H9 (cell line): ENCODE measurements at regions not wholly inside any gene's neighbourhood (a gene's known extent, or its start where the extent isn't known, plus 50 kb on each side); places are given as distances from the start of the nearest gene placed in this dataset.
A peak's percentile ranks its signal among the peaks of the same experiment; 100 is the strongest.

Source experiments
- DNase-seq: peaks from one replicate; pipeline ENCODE4 v3.0.0-alpha.2; 2017
- H2AFZ ChIP-seq: one replicate; pipeline ENCODE4 v1.6.1; 2013; ENCODE audit warnings: mild to moderate bottlenecking, low read length, control low read depth, moderate library complexity
- H2AK5ac ChIP-seq: 2 replicates; pipeline ENCODE4 v1.6.1; 2013; ENCODE audit warnings: low read length, control low read depth, mixed read lengths; ENCODE audit not compliant: insufficient read length
- H2BK120ac ChIP-seq: one replicate; pipeline ENCODE4 v1.6.1; 2013; ENCODE audit warnings: low read depth, mild to moderate bottlenecking, low read length, control low read depth, inconsistent platforms; ENCODE audit not compliant: poor library complexity, severe bottlenecking
- H2BK12ac ChIP-seq: 2 replicates; pipeline ENCODE4 v1.6.1; 2013; ENCODE audit warnings: low read length, control low read depth, mixed read lengths, low read depth; ENCODE audit not compliant: insufficient read length
- H2BK15ac ChIP-seq: 2 replicates; pipeline ENCODE4 v1.6.1; 2013; ENCODE audit warnings: low read depth, low read length, control low read depth
- H2BK20ac ChIP-seq: one replicate; pipeline ENCODE4 v1.6.1; 2013; ENCODE audit warnings: low read depth, mild to moderate bottlenecking, low read length, control low read depth, inconsistent platforms; ENCODE audit not compliant: poor library complexity, severe bottlenecking
- H2BK5ac ChIP-seq: 2 replicates; pipeline ENCODE4 v1.6.1; 2013; ENCODE audit warnings: low read length, control low read depth, mixed read lengths; ENCODE audit not compliant: insufficient read length
- H3K14ac ChIP-seq: 2 replicates; pipeline ENCODE4 v1.6.1; 2013; ENCODE audit warnings: low read length, control low read depth; ENCODE audit not compliant: insufficient read depth
- H3K18ac ChIP-seq: 2 replicates; pipeline ENCODE4 v1.6.1; 2013; ENCODE audit warnings: low read depth, mild to moderate bottlenecking, mixed read lengths, low read length, control low read depth; ENCODE audit not compliant: insufficient read length
- H3K23ac ChIP-seq: 2 replicates; pipeline ENCODE4 v1.6.1; 2013; ENCODE audit warnings: low read length, control low read depth, mixed read lengths, low read depth; ENCODE audit not compliant: insufficient read length
- H3K23me2 ChIP-seq: 2 replicates; pipeline ENCODE4 v1.6.1; 2013; ENCODE audit warnings: low read depth, mild to moderate bottlenecking, mixed read lengths, low read length, control low read depth; ENCODE audit not compliant: insufficient read length, poor library complexity, severe bottlenecking
- H3K27ac ChIP-seq: 2 replicates; pipeline ENCODE4 v1.5.1; 2013; ENCODE audit warnings: low read length, control low read depth, mixed read lengths, low read depth; ENCODE audit not compliant: insufficient read length
- H3K27me3 ChIP-seq: 2 replicates; pipeline ENCODE4 v1.6.1; 2013; ENCODE audit warnings: low read length, control low read depth, inconsistent platforms; ENCODE audit not compliant: insufficient read depth
- H3K4ac ChIP-seq: 2 replicates; pipeline ENCODE4 v1.6.1; 2013; ENCODE audit warnings: low read depth, mild to moderate bottlenecking, control low read depth, inconsistent platforms, low read length, moderate library complexity
- H3K4me1 ChIP-seq: 2 replicates; pipeline ENCODE4 v1.6.1; 2013; ENCODE audit warnings: low read length, control low read depth, inconsistent platforms; ENCODE audit not compliant: insufficient read depth
- H3K4me2 ChIP-seq: 2 replicates; pipeline ENCODE4 v1.6.1; 2013; ENCODE audit warnings: low read length, control low read depth, mixed read lengths; ENCODE audit not compliant: insufficient read length, insufficient read depth
- H3K56ac ChIP-seq: 2 replicates; pipeline ENCODE4 v1.6.1; 2013; ENCODE audit warnings: low read depth, mild to moderate bottlenecking, mixed read lengths, low read length, control low read depth; ENCODE audit not compliant: insufficient read length
- H3K79me1 ChIP-seq: 2 replicates; pipeline ENCODE4 v1.6.1; 2013; ENCODE audit warnings: low read depth, mild to moderate bottlenecking, moderate library complexity, low read length, control low read depth, inconsistent platforms; ENCODE audit not compliant: insufficient read depth, poor library complexity, severe bottlenecking
- H3K79me2 ChIP-seq: 2 replicates; pipeline ENCODE4 v1.6.1; 2013; ENCODE audit warnings: low read length, control low read depth, inconsistent platforms; ENCODE audit not compliant: insufficient read depth
- H3K9ac ChIP-seq: 2 replicates; pipeline ENCODE4 v1.6.1; 2013; ENCODE audit warnings: low read length, control low read depth, mixed read lengths; ENCODE audit not compliant: insufficient read length; ENCODE audit errors: extremely low read depth
- H3K9me3 ChIP-seq: one replicate; pipeline ENCODE4 v1.6.1; 2013; ENCODE audit warnings: low read depth, low read length, inconsistent platforms; ENCODE audit not compliant: control insufficient read depth
- H3T11ph ChIP-seq: one replicate; pipeline ENCODE4 v1.6.1; 2013; ENCODE audit warnings: mild to moderate bottlenecking, low read length, control low read depth, inconsistent platforms
- H4K20me1 ChIP-seq: one replicate; pipeline ENCODE4 v1.6.1; 2013; ENCODE audit not compliant: control insufficient read depth, insufficient read length, insufficient read depth
- H4K5ac ChIP-seq: 2 replicates; pipeline ENCODE4 v1.6.1; 2013; ENCODE audit warnings: low read depth, mild to moderate bottlenecking, mixed read lengths, low read length, control low read depth; ENCODE audit not compliant: insufficient read length
- H4K8ac ChIP-seq: replicated peaks from 2 replicates; pipeline ENCODE4 v1.6.1; 2013; ENCODE audit warnings: low read length, control low read depth, mixed read lengths, low read depth; ENCODE audit not compliant: insufficient read length
- H4K91ac ChIP-seq: 2 replicates; pipeline ENCODE4 v1.6.1; 2013; ENCODE audit warnings: low read depth, mild to moderate bottlenecking, moderate library complexity, mixed read lengths, low read length, control low read depth; ENCODE audit not compliant: insufficient read length
- H3K27ac Mint-ChIP-seq, 3 experiments: 2 replicates in 2 of 3; 3 replicates in 1 of 3; pipeline ENCODE4 v1.8.0; 2020 to 2021; ENCODE audit warnings: mixed read lengths in 3 of 3, mild to moderate bottlenecking in 1 of 3, moderate library complexity in 1 of 3
- H3K27me3 Mint-ChIP-seq: 2 replicates; pipeline ENCODE4 v1.8.0; 2021; ENCODE audit warnings: low read depth, mild to moderate bottlenecking, moderate library complexity, mixed read lengths
- H3K36me3 Mint-ChIP-seq, 3 experiments: 2 replicates in 2 of 3; 3 replicates in 1 of 3; pipeline ENCODE4 v1.8.0; 2020 to 2021; ENCODE audit warnings: low read depth in 3 of 3, mixed read lengths in 3 of 3; ENCODE audit not compliant: insufficient read depth in 1 of 3
- H3K4me1 Mint-ChIP-seq, 2 experiments: 2 replicates each; pipeline ENCODE4 v1.8.0; 2020; ENCODE audit warnings: mixed read lengths in 2 of 2
- H3K4me3 Mint-ChIP-seq, 2 experiments: 2 replicates in 1 of 2; 3 replicates in 1 of 2; pipeline ENCODE4 v1.8.0; 2020 to 2021; ENCODE audit warnings: mild to moderate bottlenecking in 2 of 2, mixed read lengths in 2 of 2, moderate library complexity in 1 of 2
- H3K9me3 Mint-ChIP-seq, 2 experiments: 2 replicates in 1 of 2; 3 replicates in 1 of 2; pipeline ENCODE4 v1.8.0; 2020; ENCODE audit warnings: mild to moderate bottlenecking in 2 of 2, mixed read lengths in 2 of 2, moderate library complexity in 1 of 2
- CTCF ChIP-seq: fragments of 200-600 bp; sonication (generic); conservative IDR thresholded peaks from 3 replicates; pipeline ENCODE4 v1.8.0; 2021; ENCODE audit warnings: antibody characterized with exemption, mild to moderate bottlenecking
- whole genome bisulfite sequencing: extraction: QIAGEN DNeasy Blood & Tissue Kit; methylation state at CpG from one replicate; pipeline ENCODE4 v1.1.7; 2013; ENCODE audit warnings: missing lambda C conversion rate, low lambda C conversion rate, mixed read lengths; ENCODE audit not compliant: insufficient read length; ENCODE audit errors: extremely low coverage; 5-methylcytosine and 5-hydroxymethylcytosine counted together

DNA sequence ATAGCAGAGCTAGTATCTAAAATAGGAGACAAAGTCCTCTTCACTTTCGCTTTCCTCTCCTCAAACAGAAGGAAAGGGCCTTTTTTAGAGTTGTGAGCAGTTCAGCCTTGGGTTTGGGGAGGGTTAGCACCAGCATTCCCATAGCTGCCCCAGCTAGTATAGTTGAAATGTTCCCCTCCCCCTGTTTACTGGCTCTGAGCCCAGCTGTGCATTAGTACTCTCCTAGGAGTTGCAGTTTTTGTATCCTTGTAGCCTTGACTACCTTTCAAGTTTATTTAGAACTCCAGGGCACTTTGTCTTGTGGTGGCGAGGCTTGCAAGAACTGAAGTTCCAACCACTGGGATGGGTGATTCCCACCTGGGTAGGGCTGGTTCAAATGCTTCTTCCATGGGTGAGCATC is 245.1 kb upstream of the NAALADL2 start:
- Mint-ChIP-seq H3K36me3 (peaks cover 0 to 12% (median 0%) of the 10 kb centered on the region in 3 experiments; a peak in 3 of 7 replicates), H3K27ac (no peak overlapping the region; a peak in 1 of 7 replicates), H3K27me3 (no peaks in the 10 kb centered on the region), H3K4me1 (no peaks in the 10 kb centered on the region), H3K9me3 (peaks cover 8 to 9% of the 10 kb centered on the region in 2 experiments; a peak in 4 of 5 replicates), H3K4me3 (no peak overlapping the region)
- no peaks in the 10 kb centered on the region for H3K79me1 ChIP-seq
- H3K9ac ChIP-seq, result no peak overlapping the region
- no peaks in the 10 kb centered on the region for H3K79me2 ChIP-seq
- no peaks in the 10 kb centered on the region for H4K20me1 ChIP-seq
- no peak overlapping the region for H3K56ac ChIP-seq
- H3K4me1 ChIP-seq, result no peaks in the 10 kb centered on the region
- H2AFZ ChIP-seq, result no peak overlapping the region
- DNase-seq, result no peak
- no peak overlapping the region for H3K18ac ChIP-seq
- H4K5ac ChIP-seq, result no peak overlapping the region
- no CpG with 5 or more reads among the region's 2 CpGs for WGBS
- no peak overlapping the region for H2AK5ac ChIP-seq
- H3T11ph ChIP-seq, result no peak overlapping the region
- no peak overlapping the region for H2BK15ac ChIP-seq
- no peak for TF ChIP-seq CTCF
- no peaks in the 10 kb centered on the region for H3K9me3 ChIP-seq
- H3K27ac ChIP-seq, result no peak overlapping the region
- H3K23ac ChIP-seq, result no peak overlapping the region
- no peak overlapping the region for H3K4ac ChIP-seq
- no peaks in the 10 kb centered on the region for H3K27me3 ChIP-seq
- no peak overlapping the region for H4K91ac ChIP-seq
- no peak overlapping the region for H2BK20ac ChIP-seq
- H3K23me2 ChIP-seq, result no peaks in the 10 kb centered on the region
- peak overlapping the region; percentile 18 for H4K8ac ChIP-seq
- H3K4me2 ChIP-seq, result no peak overlapping the region
- no peak overlapping the region for H2BK5ac ChIP-seq
- peak overlapping the region; percentile 58; the same call in 1 of the 2 replicates for H3K14ac ChIP-seq
- no peak overlapping the region for H2BK12ac ChIP-seq
- H2BK120ac ChIP-seq, result no peak overlapping the region
